ENCODE measurements at regions not wholly inside any gene's neighbourhood (a gene's known extent, or its start where the extent isn't known, plus 50 kb on each side); places are given as distances from the start of the nearest gene placed in this dataset.

GRCh38 chr1:244998717-244999346 lies 134.5 kb upstream of the HNRNPU start:
- TF ChIP-seq CTCF (IDR thresholded peaks at IDR 0.05) = no peak
- TF ChIP-seq POLR2A (IDR thresholded peaks at IDR 0.05) = no peak
- TF ChIP-seq EP300 (IDR thresholded peaks at IDR 0.05) = no peak
- TF ChIP-seq POLR2AphosphoS5 (IDR thresholded peaks at IDR 0.05) = no peak

Data from stomach (tissue), 4 donors.